IMR-90 (cell line): ENCODE measurements at regions not wholly inside any gene's neighbourhood (a gene's known extent, or its start where the extent isn't known, plus 50 kb on each side); places are given as distances from the start of the nearest gene placed in this dataset.
A peak's percentile ranks its signal among the peaks of the same experiment; 100 is the strongest.

ENCODE experiments used
- ATAC-seq: fragments of 200-7000 bp; cut with Tn5 transposase; 2 replicates; pipeline ENCODE4 v1.9.1; 2020; ENCODE audit warnings: low read depth, mild to moderate bottlenecking, moderate library complexity
- BruUV-seq: library from RNA; stranded (reverse); fragments of 400-500 nt; replicated peaks from 2 replicates; lab custom pipeline; 2021; lab: Mats Ljungman, UMichigan
- CTCF ChIA-PET: fragments of 300-600 bp; formaldehyde crosslinking; extraction: SDS; loops from one replicate; lab custom pipeline; 2021; ENCODE audit warnings: antibody characterized with exemption; lab: Yijun Ruan, JAX
- POLR2A ChIA-PET: fragments of 300-600 bp; sonication (Branson Sonifier 250); formaldehyde crosslinking; loops from one replicate; lab custom pipeline; 2022; ENCODE audit warnings: antibody characterized with exemption; ENCODE audit not compliant: unreplicated experiment; lab: Charles Lee
- DNase-seq: peaks from one replicate; pipeline ENCODE4 v3.0.0; 2013
- H2AFZ ChIP-seq: replicated peaks from 2 replicates; pipeline ENCODE3; 2013; ENCODE audit warnings: low read length, mild to moderate bottlenecking; ENCODE audit not compliant: poor library complexity
- H2AK5ac ChIP-seq: 2 replicates; pipeline ENCODE4 v1.6.1; 2013; ENCODE audit warnings: low read depth, low read length, inconsistent platforms
- H2AK9ac ChIP-seq: replicated peaks from 2 replicates; pipeline ENCODE3; 2013; ENCODE audit warnings: mild to moderate bottlenecking, low read depth, low read length, moderate library complexity; ENCODE audit not compliant: poor library complexity
- H2BK120ac ChIP-seq: 2 replicates; pipeline ENCODE4 v1.6.1; 2013; ENCODE audit warnings: low read depth, low read length, inconsistent platforms
- H2BK15ac ChIP-seq: 3 replicates; pipeline ENCODE4 v1.6.1; 2013; ENCODE audit warnings: low read depth, low read length, inconsistent platforms
- H2BK20ac ChIP-seq: 2 replicates; pipeline ENCODE4 v1.6.1; 2013; ENCODE audit warnings: low read depth, mild to moderate bottlenecking, inconsistent platforms, low read length, moderate library complexity
- H2BK5ac ChIP-seq: 2 replicates; pipeline ENCODE4 v1.6.1; 2013; ENCODE audit warnings: mild to moderate bottlenecking, low read depth, low read length, inconsistent platforms; ENCODE audit not compliant: poor library complexity, severe bottlenecking
- H3K14ac ChIP-seq: replicated peaks from 2 replicates; pipeline ENCODE4 v1.6.1; 2013; ENCODE audit warnings: low read depth, low read length, inconsistent platforms
- H3K18ac ChIP-seq: 2 replicates; pipeline ENCODE4 v1.6.1; 2013; ENCODE audit warnings: low read depth, low read length, control low read depth
- H3K23ac ChIP-seq: 2 replicates; pipeline ENCODE4 v1.6.1; 2013; ENCODE audit warnings: low read depth, low read length, inconsistent platforms
- H3K27ac ChIP-seq: 2 replicates; pipeline ENCODE4 v1.5.1; 2013; ENCODE audit warnings: mild to moderate bottlenecking, control low read depth, low read length; ENCODE audit not compliant: insufficient read depth
- H3K27me3 ChIP-seq: 2 replicates; pipeline ENCODE4 v1.6.1; 2013; ENCODE audit warnings: low read length; ENCODE audit not compliant: control insufficient read depth, insufficient read depth
- H3K36me3 ChIP-seq: 2 replicates; pipeline ENCODE4 v1.6.1; 2013; ENCODE audit warnings: low read length, mixed read lengths; ENCODE audit not compliant: control insufficient read depth, insufficient read depth
- H3K4ac ChIP-seq: 2 replicates; pipeline ENCODE4 v1.6.1; 2013; ENCODE audit warnings: low read depth, low read length, inconsistent platforms
- H3K4me1 ChIP-seq: 2 replicates; pipeline ENCODE4 v1.6.1; 2013; ENCODE audit warnings: low read length, mixed read lengths; ENCODE audit not compliant: control insufficient read depth, insufficient read depth
- H3K4me2 ChIP-seq: 2 replicates; pipeline ENCODE4 v1.6.1; 2013; ENCODE audit warnings: low read depth, mild to moderate bottlenecking, control low read depth, low read length, moderate library complexity
- H3K4me3 ChIP-seq: 2 replicates; pipeline ENCODE4 v1.5.1; 2013; ENCODE audit warnings: low read depth, mild to moderate bottlenecking, control low read depth, low read length, moderate library complexity; ENCODE audit not compliant: insufficient read depth
- H3K56ac ChIP-seq: 2 replicates; pipeline ENCODE4 v1.6.1; 2013; ENCODE audit warnings: low read length, inconsistent platforms; ENCODE audit not compliant: insufficient read depth; ENCODE audit errors: extremely low read depth
- H3K79me1 ChIP-seq, 2 experiments: 2 replicates each; pipeline ENCODE4 v1.6.1; 2013; ENCODE audit warnings: low read length in 2 of 2, inconsistent platforms in 1 of 2, low read depth in 1 of 2
- H3K9ac ChIP-seq: 2 replicates; pipeline ENCODE4 v1.6.1; 2013; ENCODE audit warnings: low read depth, low read length, control low read depth
- H3K9me1 ChIP-seq: 2 replicates; pipeline ENCODE4 v1.6.1; 2013; ENCODE audit warnings: low read length, inconsistent platforms; ENCODE audit not compliant: insufficient read depth
- H3K9me3 ChIP-seq: 2 replicates; pipeline ENCODE4 v1.6.1; 2013; ENCODE audit warnings: low read length; ENCODE audit not compliant: control insufficient read depth, insufficient read depth
- H4K20me1 ChIP-seq: 2 replicates; pipeline ENCODE4 v1.6.1; 2013; ENCODE audit warnings: low read length, inconsistent platforms; ENCODE audit not compliant: insufficient read depth
- H4K5ac ChIP-seq: 2 replicates; pipeline ENCODE4 v1.6.1; 2013; ENCODE audit warnings: mild to moderate bottlenecking, low read depth, low read length, control low read depth
- H4K8ac ChIP-seq, 2 experiments: 2 replicates each; pipeline ENCODE4 v1.6.1; 2013; ENCODE audit warnings: low read depth in 2 of 2, low read length in 2 of 2, control low read depth in 1 of 2, inconsistent platforms in 1 of 2
- H4K91ac ChIP-seq: 2 replicates; pipeline ENCODE4 v1.6.1; 2013; ENCODE audit warnings: low read depth, low read length, inconsistent platforms; ENCODE audit not compliant: insufficient read depth
- CEBPB ChIP-seq: IDR thresholded peaks from 2 replicates; pipeline ENCODE4 v1.6.1; 2012; ENCODE audit warnings: low read depth, low read length, improper control_type of control experiment
- CTCF ChIP-seq: conservative IDR thresholded peaks from 2 replicates; pipeline ENCODE4 v1.5.1; 2012; ENCODE audit warnings: mild to moderate bottlenecking, low read depth, low read length, improper control_type of control experiment
- ELK1 ChIP-seq: fragments of 150-350 bp; IDR thresholded peaks from 2 replicates; pipeline ENCODE4 v1.6.1; 2016; ENCODE audit warnings: low read depth, mild to moderate bottlenecking, low read length, moderate library complexity, borderline replicate concordance
- MAFK ChIP-seq: IDR thresholded peaks from 2 replicates; pipeline ENCODE4 v1.6.1; 2012; ENCODE audit warnings: low read depth, low read length, improper control_type of control experiment
- MXI1 ChIP-seq: IDR thresholded peaks from 2 replicates; pipeline ENCODE4 v1.6.1; 2012; ENCODE audit warnings: low read depth, mild to moderate bottlenecking, low read length, moderate library complexity, borderline replicate concordance
- NFE2L2 ChIP-seq: fragments of 150-350 bp; IDR thresholded peaks from 2 replicates; pipeline ENCODE4 v1.6.1; 2016; ENCODE audit warnings: low read depth, mild to moderate bottlenecking, low read length
- POLR2A ChIP-seq: IDR thresholded peaks from 2 replicates; pipeline ENCODE4 v1.6.1; 2012; ENCODE audit warnings: mild to moderate bottlenecking, low read depth, low read length
- RFX5 ChIP-seq: IDR thresholded peaks from 2 replicates; pipeline ENCODE4 v1.8.0; 2012; ENCODE audit warnings: low read depth, mild to moderate bottlenecking, low read length, moderate library complexity
- SMC3 ChIP-seq: fragments of 150-350 bp; IDR thresholded peaks from 2 replicates; pipeline ENCODE4 v1.6.1; 2016; ENCODE audit warnings: low read depth, mild to moderate bottlenecking, antibody characterized with exemption, low read length, moderate library complexity
- USF2 ChIP-seq: fragments of 150-350 bp; IDR thresholded peaks from 2 replicates; pipeline ENCODE4 v1.6.1; 2017; ENCODE audit warnings: mild to moderate bottlenecking, antibody characterized with exemption, low read length, low read depth
- WGBS, 2 experiments: methylation state at CpG; one replicate each; pipeline versions ENCODE4 v1.1.5 to v1.1.7; 2013; ENCODE audit warnings: missing lambda C conversion rate in 2 of 2; ENCODE audit not compliant: insufficient read length in 1 of 2; ENCODE audit errors: extremely low coverage in 2 of 2; 5-methylcytosine and 5-hydroxymethylcytosine counted together
- dilution Hi-C: fragments of 300-500 bp; cut with HindIII; formaldehyde crosslinking; loops from one replicate; pipeline ENCODE4 v1.14.3; 2018; ENCODE audit warnings: low sequenced_read_pairs; ENCODE audit not compliant: unreplicated experiment
- in situ Hi-C: fragments of 300-500 bp; cut with MboI; formaldehyde crosslinking; loops from 3 replicates; pipeline ENCODE4 v1.14.3; 2019; ENCODE audit warnings: low sequenced_read_pairs, inconsistent platforms, mixed read lengths
- intact Hi-C: fragments of 100-400 bp; cut with micrococcal nuclease; formaldehyde crosslinking; loops from 2 replicates; pipeline ENCODE4 v1.10.0; 2022

- no peak for TF ChIP-seq CTCF
Observed at GRCh38 chr2:42954227-42954962, 162.0 kb upstream of the HAAO start (continued).

GRCh38 chr2:42953216-42953615 lies 160.8 kb upstream of the HAAO start:
- Histone ChIP-seq H2BK15ac (no peak overlapping the region; the same call in 2 of the 3 replicates), H3K4me3 (no peak overlapping the region), H3K27ac (no peak overlapping the region), H2BK20ac (0 out of 2 replicates have a peak overlapping the region, but pooled peaks have one; percentile 30), H4K91ac (no peak overlapping the region), H3K14ac (no peak overlapping the region), H3K4me2 (no peak overlapping the region), H2BK5ac (no peak overlapping the region), H2BK120ac (peak overlapping the region; percentile 42; the same call in 1 of the 2 replicates), H3K56ac (no peak overlapping the region), H4K20me1 (no peaks in the 10 kb centered on the region), H3K27me3 (no peaks in the 10 kb centered on the region), H3K9me1 (peaks cover 24% of the 10 kb centered on the region), H3K79me1 (peaks cover 0 to 3% of the 10 kb centered on the region in 2 experiments; a peak in 1 of 4 replicates), H3K36me3 (no peaks in the 10 kb centered on the region), H3K23ac (no peak overlapping the region), H3K4ac (peak overlapping the region; percentile 69), H4K8ac (no peak overlapping the region), H2AK9ac (peak overlapping the region; percentile 59), H3K18ac (no peak overlapping the region), H4K5ac (no peak overlapping the region), H3K9me3 (no peaks in the 10 kb centered on the region), H2AK5ac (peak overlapping the region; percentile 79), H3K9ac (no peak overlapping the region), H2AFZ (peak overlapping the region; percentile 33), H3K4me1 (peaks cover 15% of the 10 kb centered on the region)
- no peak for TF ChIP-seq USF2
- no peak for TF ChIP-seq SMC3
- TF ChIP-seq ELK1 = no peak
- no peak for TF ChIP-seq RFX5
- TF ChIP-seq MAFK = no peak
- no peak for TF ChIP-seq POLR2A
- no peak for TF ChIP-seq MXI1
- TF ChIP-seq CEBPB = no peak
- no peak for TF ChIP-seq NFE2L2
- dilution Hi-C loops (no loop called here), intact Hi-C loops (no loop called here), in situ Hi-C loops (loop anchor here (5.0 kb wide), 1 partner anchor 529 kb away; no protein-coding TSS in a partner anchor)
- BruUV-seq = no TSS peak
- DNase-seq (no peak), ATAC-seq (no peak)
- CTCF ChIA-PET = no interaction called here
- WGBS, 2 experiments = no CpG with 5 or more reads among the region's 7 CpGs
- POLR2A ChIA-PET = no interaction called here
